NCI-H2081 (cell line): ENCODE measurements at regions not wholly inside any gene's neighbourhood (a gene's known extent, or its start where the extent isn't known, plus 50 kb on each side); places are given as distances from the start of the nearest gene placed in this dataset.
"Not testable (repeated sequence)": the region's sequence is repeated elsewhere in the genome, so short reads cannot be mapped to it uniquely, and the experiment has no call there.

Experiments used
- DNase-seq, 2 experiments: peaks; one replicate each; lab custom pipeline; 2025; lab: John Stamatoyannopoulos, UW

DNA sequence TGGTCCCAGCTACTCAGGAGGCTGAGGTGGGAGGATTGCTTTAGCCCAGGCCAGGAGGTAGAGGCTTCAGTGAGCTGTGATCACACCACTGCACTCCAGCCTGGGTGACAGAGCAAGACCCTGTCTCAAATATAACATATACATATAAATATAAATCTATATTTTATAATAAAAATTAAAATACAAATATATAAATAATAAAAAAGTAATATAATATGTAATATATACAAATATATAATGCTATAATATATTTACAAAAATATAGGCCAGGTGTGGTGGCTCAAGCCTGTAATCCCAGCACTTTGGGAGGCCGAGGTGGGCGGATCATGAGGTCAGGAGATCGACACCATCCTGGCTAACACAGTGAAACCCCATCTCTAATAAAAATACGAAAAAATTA, 131.4 kb downstream of the MFAP3L start:
- not testable (repeated sequence) for DNase-seq

GRCh38 chr4:169885893-169886292, 128.1 kb upstream of the HPF1 start:
- no peak for DNase-seq

DNA sequence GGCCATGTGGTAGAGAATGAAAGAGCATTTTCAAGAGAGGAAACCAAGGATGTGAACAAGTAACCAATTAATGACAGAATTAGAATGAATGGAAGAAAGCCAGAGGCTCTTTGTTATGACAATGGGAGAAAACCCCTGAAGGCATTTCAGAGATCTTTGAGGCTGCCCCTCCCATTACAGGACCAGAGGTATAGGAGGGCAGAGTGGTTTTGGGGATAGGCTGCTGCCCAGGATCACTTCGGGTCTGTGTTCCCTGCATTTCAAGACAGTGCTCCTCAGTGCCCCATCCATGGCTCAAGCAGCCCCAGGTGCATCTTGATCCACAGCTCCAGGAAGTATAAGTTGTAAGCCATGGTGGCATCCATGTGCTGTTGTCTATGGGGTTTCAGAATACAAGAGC, 124.0 kb upstream of the HPF1 start:
- no peak for DNase-seq

GRCh38 chr4:169870507-169870906, 112.8 kb upstream of the HPF1 start:
- DNase-seq = no peak

DNA sequence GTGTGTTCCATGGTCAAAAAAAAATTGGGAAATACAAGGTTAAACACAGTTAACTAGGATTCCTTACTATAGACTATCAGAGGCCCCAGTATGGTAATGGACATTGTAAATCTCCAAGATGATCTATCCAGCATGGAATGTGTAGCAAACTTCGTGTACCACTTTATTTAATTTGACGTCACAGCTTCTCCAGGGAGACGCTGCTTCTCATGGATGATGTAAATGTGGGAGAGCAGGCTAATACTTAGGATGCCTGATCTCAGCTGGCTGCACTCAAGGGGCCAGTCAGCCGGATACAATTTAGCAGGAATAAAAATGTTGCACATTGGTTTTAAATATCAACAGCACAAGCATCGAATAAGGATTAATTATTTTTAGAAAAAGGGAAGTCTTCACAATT, 111.7 kb upstream of the HPF1 start:
- no peak for DNase-seq

DNA sequence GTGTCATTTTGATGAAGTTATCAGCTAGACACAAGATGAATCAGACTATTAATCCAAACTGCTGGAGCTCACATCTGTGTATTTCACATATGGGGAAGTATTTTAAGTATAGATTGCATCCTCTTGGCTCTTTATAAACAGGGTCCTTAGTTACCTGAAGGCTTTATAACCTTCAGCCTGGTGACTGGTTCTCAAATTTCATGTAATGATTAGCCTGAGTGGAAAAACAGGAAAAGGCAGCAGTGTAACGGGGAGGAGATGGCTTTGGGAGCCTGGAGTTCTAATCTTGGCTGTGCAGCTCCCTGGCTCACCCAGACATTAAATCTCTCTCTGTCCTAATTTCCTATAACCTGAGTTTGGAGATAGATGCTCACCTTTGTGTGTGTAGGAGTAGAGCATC, 103.8 kb upstream of the HPF1 start:
- DNase-seq = peak in 1 of 2 experiments; percentile 25

GRCh38 chr4:169859366-169860216, 101.8 kb upstream of the HPF1 start:
- DNase-seq = no peak

DNA sequence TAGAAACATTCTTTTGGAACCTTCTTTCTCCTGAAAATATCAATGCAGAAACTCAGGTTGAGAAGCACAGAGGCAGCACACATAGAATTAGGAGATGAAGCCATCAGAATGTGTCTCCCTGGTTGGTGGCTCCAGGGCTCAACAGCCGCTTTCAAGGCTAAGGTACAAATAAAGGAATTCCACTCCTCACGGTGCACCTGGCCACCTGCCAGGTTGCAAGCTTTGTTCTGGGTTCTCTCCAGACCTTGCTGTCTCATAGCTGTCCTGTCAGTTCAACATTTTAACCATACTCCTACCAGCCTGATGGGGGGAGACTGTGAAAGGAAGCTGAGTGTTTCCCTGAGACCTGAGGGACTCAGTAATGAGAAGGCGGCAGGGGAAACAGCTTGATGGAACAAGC, 96.3 kb upstream of the HPF1 start:
- DNase-seq = no peak

DNA sequence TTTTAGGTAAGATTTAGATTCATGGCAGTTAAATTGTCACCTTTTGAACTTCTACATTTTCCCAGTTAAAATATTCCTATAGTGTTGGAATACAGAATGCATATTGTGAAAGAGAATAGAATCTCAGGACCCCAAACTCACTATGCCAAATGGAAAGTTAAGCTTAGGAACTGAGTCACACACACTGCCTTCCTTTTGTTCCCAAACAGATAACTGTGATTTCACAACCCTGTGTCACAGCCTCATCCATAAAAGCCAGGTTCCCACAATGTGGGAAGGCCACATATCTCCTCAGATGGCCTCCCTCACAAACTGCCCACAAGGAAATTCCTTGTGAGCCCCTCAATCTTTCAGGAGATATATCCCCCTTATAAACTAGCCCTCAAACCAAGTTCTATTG, 94.7 kb upstream of the HPF1 start:
- DNase-seq = no peak

- no peak for DNase-seq
Observed at GRCh38 chr4:169851750-169852149, 94.0 kb upstream of the HPF1 start.

DNA sequence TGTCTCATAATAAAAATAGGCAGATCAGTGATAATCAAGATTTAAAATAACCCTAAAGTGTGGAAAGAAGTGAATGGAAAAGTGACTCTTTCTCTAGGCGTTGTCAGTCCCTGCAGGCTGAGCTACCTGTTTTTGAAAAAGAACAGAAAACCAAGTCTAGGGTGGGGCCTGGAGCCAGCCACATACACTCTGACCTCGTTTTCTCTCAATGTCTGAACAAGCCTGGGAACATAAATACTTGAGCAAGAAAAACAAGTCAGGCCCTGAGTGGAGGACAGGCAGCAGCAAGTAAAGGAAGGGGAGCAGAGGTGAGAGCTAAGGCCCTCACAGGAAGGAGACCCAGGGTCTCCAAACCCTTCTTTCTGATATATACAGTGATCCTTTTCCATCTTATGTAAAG, 91.7 kb upstream of the HPF1 start:
- no peak for DNase-seq

DNA sequence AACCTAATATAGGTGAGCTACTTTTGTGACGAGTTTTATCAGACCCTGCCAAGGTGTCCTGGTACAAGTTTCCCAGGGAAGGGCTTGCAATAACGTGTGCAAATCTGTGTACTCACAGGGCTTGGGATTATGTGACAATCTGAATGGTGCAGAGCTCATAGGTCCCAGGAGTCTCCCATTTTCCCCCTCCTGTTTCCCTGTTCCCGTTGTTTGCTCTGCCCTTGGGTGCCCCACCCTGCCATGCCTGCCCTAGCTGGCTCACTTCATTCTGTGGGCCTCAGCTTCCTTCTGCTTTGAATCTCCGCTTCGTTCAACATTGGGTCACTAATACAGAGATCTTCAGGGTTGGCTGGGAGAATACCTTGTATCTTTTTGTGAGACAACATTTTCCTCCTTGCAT, 90.3 kb upstream of the HPF1 start:
- DNase-seq = no peak

GRCh38 chr4:169847171-169847570, 89.4 kb upstream of the HPF1 start:
- no peak for DNase-seq

- no peak for DNase-seq
Observed at GRCh38 chr4:169846396-169846795, 88.7 kb upstream of the HPF1 start.

GRCh38 chr4:169841776-169842175, 84.0 kb upstream of the HPF1 start:
- no peak for DNase-seq

DNA sequence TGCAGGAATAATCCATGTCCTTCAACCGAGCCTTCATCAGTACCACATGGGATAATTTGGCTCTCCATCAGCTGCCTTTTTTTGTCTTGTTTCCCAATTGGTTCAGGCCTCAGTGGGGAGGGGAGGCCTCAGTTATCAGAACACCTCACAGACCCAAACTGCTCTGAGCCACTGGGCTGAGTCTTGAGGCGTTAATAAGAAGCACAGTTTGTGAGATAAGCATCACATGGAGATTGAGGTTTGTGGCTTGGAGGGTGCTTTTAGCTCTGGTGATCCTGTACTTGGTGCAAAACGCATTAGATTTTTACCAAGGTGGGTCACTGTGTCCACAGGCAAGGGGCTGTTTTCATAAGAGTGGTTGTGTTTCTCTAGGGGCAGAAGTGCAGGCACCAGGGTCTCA, 82.8 kb upstream of the HPF1 start:
- DNase-seq = no peak

DNA sequence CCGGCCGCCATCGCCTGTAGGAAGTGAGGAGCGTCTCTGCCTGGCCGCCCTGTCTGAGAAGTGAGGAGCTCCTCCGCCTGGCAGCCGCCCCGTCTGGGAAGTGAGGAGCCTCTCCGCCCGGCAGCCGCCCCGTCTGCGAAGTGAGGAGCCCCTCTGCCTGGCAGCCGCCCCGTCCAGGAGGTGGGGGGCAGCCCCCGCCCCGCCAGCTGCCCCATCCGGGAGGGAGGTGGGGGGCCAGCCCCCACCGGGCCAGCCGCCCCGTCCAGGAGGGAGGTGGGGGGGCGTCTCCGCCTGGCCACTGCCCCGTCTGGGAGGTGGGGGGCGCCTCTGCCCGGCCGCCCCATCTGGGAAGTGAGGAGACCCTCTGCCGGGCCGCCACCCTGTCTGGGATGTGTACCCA, 70.6 kb upstream of the HPF1 start:
- DNase-seq = not testable (repeated sequence)

- no peak for DNase-seq
Observed at GRCh38 chr4:169826634-169827187, 69.0 kb upstream of the HPF1 start.

DNA sequence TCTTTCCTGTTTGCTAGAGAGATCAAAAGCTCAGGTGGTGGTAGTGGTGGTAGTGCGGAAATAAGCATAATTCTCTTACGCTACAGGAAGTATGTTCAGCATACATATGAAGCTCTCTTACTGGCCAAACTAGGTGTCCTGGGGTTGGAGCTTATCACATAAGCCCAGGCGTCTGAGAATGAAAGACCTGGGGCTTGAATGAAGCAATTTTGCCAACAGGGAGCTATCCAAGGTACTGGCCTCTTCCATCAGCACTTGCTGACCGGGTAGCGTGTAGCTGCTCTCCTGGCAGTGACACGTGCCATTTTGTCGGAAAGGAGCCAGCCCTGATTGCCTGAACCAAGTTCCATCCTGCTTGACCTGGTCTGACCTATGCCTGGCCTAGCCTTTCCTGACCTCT, 65.9 kb upstream of the HPF1 start:
- no peak for DNase-seq

GRCh38 chr4:169821402-169821801, 63.7 kb upstream of the HPF1 start:
- no peak for DNase-seq

DNA sequence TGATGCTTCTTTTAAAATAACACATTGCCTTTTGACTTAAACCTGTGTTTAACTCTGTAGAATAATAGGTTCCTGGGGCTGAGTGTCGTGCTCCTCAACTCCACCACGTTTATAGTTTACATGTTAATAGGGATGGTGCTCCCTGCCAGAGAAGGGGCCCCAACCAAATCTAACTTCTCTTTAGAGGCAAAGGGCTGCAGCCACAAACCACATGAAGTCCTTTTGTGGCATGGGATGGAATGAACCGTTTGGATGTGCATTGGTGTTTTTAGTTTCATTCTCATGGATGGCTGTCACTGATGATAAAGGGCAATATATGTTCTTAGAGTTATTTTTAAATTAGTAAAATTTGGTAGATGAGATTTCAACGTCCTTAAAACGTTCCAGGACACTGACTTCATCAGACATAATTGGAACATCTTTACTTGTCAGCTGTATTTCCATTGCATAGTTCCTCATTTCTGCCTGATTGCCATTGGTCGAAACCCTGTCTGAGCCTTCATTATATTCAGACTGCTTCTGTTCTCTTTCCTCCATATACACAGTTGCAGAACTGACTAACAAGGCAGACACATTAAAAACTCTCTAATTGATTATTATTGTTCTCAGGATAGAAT, 60.4 kb upstream of the HPF1 start:
- no peak for DNase-seq

DNA sequence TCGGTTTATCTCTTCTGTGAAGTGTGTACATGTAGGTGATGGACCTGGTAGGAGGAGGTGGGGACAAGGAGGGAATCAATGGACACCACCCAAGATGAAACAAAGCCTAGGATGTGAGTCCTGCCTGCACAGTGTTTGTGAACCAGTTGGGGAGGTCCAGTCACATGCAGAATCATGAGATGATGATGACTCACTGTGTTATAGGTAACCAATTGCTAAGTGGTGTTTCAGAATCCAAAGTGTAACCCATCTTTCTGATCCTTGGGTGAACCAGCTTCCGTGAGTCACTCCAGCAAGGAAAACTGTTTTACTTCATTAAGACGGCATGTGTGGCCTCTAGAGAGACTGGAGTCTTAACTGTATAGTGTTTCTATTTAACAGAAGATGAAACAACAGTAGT, 57.9 kb upstream of the HPF1 start:
- DNase-seq = no peak

DNA sequence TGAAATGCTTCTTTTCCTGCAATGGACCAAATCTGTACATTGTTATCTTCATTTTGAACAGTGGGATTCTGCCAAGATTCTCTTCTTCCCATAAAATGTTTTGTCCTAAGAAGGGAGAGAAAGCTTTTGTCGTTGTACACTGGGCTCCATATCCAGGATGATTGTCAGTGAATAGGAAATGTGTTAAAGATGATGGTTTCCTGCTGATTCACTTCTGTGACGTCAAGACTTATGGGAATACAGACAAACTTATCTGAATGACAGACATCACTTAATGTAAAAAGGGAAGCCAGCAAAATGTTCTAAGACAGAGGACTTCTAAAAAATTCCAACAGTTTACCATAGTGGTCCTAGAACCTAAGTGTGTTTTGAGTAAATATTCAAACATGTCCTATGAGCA, 53.7 kb upstream of the HPF1 start:
- DNase-seq = no peak
